ENCODE measurements at regions not wholly inside any gene's neighbourhood (a gene's known extent, or its start where the extent isn't known, plus 50 kb on each side); places are given as distances from the start of the nearest gene placed in this dataset.

- Histone ChIP-seq H3K27me3 (ENCODE audit: control insufficient read depth in 4 of 4, insufficient read depth in 4 of 4, low read length in 3 of 4) (no peaks in the 10 kb centered on the region), H3K27ac (ENCODE audit: low read depth in 1 of 2, low read length in 2 of 2) (no peak overlapping the region), H3K4me3 (ENCODE audit: low read depth in 1 of 3, low read length in 3 of 3) (no peak overlapping the region), H3K9ac (ENCODE audit: low read depth in 1 of 2, low read length in 2 of 2) (no peak overlapping the region), H3K9me3 (ENCODE audit: control insufficient read depth in 4 of 4, low read length in 3 of 4) (peaks cover 0 to 4% (median 2%) of the 10 kb centered on the region in 4 donors), H3K4me1 (ENCODE audit: control insufficient read depth in 4 of 4, insufficient read depth in 4 of 4, low read length in 3 of 4) (no peaks in the 10 kb centered on the region), H3K36me3 (ENCODE audit: control insufficient read depth in 4 of 4, insufficient read depth in 3 of 4, low read depth in 1 of 4, low read length in 3 of 4) (no peaks in the 10 kb centered on the region)
- 59% methylated on average over 6 of the region's 6 CpGs for WGBS
- TF ChIP-seq SP1 (IDR thresholded peaks at IDR 0.05) (no peak), HNF4A (conservative IDR thresholded peaks at IDR 0.05) (no peak), FOXA1 (IDR thresholded peaks at IDR 0.05) (no peak), JUND (IDR thresholded peaks at IDR 0.05) (no peak), YY1 (IDR thresholded peaks at IDR 0.05) (no peak), HNF4G (IDR thresholded peaks at IDR 0.05) (no peak), CTCF (IDR thresholded peaks at IDR 0.05; ENCODE audit: low read depth, low read length, missing input control) (no peak), RAD21 (IDR thresholded peaks at IDR 0.05) (no peak), ZBTB33 (IDR thresholded peaks at IDR 0.05) (no peak), FOXA2 (IDR thresholded peaks at IDR 0.05) (no peak), NR2F2 (IDR thresholded peaks at IDR 0.05) (no peak), EGR1 (IDR thresholded peaks at IDR 0.05; ENCODE audit: low read depth in 2 of 2) (no peak), ATF3 (IDR thresholded peaks at IDR 0.05) (no peak), TAF1 (conservative IDR thresholded peaks at IDR 0.05) (no peak), GABPA (IDR thresholded peaks at IDR 0.05 in 1 of 2, conservative IDR thresholded peaks at IDR 0.05 in 1 of 2) (no peak), REST (IDR thresholded peaks at IDR 0.05) (no peak), RXRA (IDR thresholded peaks at IDR 0.05) (no peak), MAX (IDR thresholded peaks at IDR 0.05) (no peak)
- DNase-seq (ENCODE audit: low spot score): no peak
These were observed 120.4 kb upstream of the NSMCE3 start for GRCh38 chr15:29390051-29390450.

Data from liver (tissue), 8 donors.